Heart left ventricle (tissue), 13 donors: ENCODE measurements at regions not wholly inside any gene's neighbourhood (a gene's known extent, or its start where the extent isn't known, plus 50 kb on each side); places are given as distances from the start of the nearest gene placed in this dataset.

Experiments
- CTCF ChIP-seq, 12 donors: fragments of 200-600 bp; sonication (generic) in 4 of 12; IDR thresholded peaks; one replicate each; pipeline versions ENCODE4 v1.5.0 to v1.8.0; 2018 to 2022; ENCODE audit warnings: antibody characterized with exemption in 12 of 12, mild to moderate bottlenecking in 5 of 12
- POLR2A ChIP-seq, 2 donors: fragments of 450-650 bp; IDR thresholded peaks; one replicate each; pipeline ENCODE4 v1.6.1; 2017; ENCODE audit warnings: antibody characterized with exemption in 2 of 2, mild to moderate bottlenecking in 2 of 2, moderate library complexity in 2 of 2
- donor health status: ischemic (EF 13 %, LVEDD 7.1; RV severe dilation, severe dysfunction).
- donor health status: DM: no; HTN: yes; CAD: no.
- donor health status: DM: no; HTN: no; CAD: no.
- donor health status: ischemic (EF 25% LVEDD 6.9; RV normal size, moderate dysfunction).
- donor health status: ischemic (EF 25% LVEDD 5.7; RV mildly dilated, moderate dysfunction).
- donor health status: ischemic (EF 35%, LVEDD 5.7; RV mildly dilated, moderate dysfunction).
- donor health status: nonischemic (EF 11% LVEDD 7.7; RV severe dilation, severe dysfunction).
- donor health status: DM: yes; HTN: yes; CAD: no.
- donor health status: PGD.
- donor health status: ischemic (EF 29% LVEDD 5.4; RV normal size, mild dysfunction).
- donor health status: nonischemic (EF 23%, LVEDD 6.1; RV moderate dilation, normal function).

DNA sequence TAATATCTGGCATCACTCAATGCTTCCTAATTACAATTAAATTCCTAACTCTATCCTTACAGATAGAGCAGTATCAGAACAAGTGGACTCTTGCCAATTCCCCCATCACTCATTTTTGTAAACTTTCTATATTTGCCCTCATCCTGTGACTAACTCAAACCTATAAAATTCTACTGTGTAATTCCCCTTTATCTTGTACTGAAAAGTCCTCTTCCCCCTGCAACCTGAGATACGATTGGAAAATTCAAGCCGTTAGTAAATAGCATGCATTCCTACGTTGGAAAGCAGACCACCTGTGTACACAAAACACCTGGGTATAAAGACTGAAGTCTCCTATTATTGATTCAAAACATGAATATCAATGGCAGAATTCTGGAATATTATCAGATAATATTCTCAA lies 70.4 kb upstream of the KCNQ5 start:
- no peak for TF ChIP-seq POLR2A (IDR thresholded peaks at IDR 0.05)
- no peak for TF ChIP-seq CTCF (IDR thresholded peaks at IDR 0.05)
